ENCODE measurements at regions not wholly inside any gene's neighbourhood (a gene's known extent, or its start where the extent isn't known, plus 50 kb on each side); places are given as distances from the start of the nearest gene placed in this dataset.

DNA sequence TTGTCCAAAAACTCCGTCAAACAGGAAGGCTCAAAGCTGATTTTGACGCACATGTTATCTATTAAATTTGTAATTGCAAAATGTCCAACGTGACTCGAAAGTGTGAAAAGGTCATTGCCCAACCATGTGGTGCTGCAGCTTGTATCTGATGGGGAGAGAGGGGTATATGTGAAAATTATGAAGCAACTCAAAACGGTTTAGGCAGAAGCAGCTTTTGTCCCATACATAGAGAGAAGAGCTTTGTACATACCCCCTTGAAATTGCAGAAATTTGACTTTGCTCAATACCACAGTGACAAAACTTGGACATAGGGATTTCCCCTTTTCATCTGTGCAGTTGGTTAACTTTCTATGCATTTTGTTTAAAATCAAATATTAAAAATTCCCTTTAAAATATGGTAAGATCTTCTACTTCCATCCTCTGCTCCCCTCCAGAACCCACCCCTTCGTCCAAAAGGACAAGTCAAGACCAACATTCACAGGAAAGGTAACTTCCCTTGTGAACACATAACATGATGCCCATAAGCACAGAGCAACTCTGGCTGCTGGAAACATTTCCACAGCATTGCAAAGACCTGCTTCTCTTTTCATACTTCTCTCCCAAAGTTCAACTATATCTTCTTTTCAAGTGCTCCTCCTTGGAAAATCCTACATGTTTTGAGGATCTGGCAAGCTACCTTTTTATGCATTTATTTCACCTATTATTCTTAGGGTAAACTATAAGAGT, 253.7 kb upstream of the THBS1 start:
- TF ChIP-seq, protein P1, sequence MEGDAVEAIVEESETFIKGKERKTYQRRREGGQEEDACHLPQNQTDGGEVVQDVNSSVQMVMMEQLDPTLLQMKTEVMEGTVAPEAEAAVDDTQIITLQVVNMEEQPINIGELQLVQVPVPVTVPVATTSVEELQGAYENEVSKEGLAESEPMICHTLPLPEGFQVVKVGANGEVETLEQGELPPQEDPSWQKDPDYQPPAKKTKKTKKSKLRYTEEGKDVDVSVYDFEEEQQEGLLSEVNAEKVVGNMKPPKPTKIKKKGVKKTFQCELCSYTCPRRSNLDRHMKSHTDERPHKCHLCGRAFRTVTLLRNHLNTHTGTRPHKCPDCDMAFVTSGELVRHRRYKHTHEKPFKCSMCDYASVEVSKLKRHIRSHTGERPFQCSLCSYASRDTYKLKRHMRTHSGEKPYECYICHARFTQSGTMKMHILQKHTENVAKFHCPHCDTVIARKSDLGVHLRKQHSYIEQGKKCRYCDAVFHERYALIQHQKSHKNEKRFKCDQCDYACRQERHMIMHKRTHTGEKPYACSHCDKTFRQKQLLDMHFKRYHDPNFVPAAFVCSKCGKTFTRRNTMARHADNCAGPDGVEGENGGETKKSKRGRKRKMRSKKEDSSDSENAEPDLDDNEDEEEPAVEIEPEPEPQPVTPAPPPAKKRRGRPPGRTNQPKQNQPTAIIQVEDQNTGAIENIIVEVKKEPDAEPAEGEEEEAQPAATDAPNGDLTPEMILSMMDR (IDR thresholded peaks at IDR 0.05; ENCODE audit: low read depth, low read length): no peak
- no peak for TF ChIP-seq EZH2phosphoT487 (IDR thresholded peaks at IDR 0.05; ENCODE audit: low read depth)

All from OCI-LY3 (cell line).